ENCODE measurements at regions not wholly inside any gene's neighbourhood (a gene's known extent, or its start where the extent isn't known, plus 50 kb on each side); places are given as distances from the start of the nearest gene placed in this dataset.

DNA sequence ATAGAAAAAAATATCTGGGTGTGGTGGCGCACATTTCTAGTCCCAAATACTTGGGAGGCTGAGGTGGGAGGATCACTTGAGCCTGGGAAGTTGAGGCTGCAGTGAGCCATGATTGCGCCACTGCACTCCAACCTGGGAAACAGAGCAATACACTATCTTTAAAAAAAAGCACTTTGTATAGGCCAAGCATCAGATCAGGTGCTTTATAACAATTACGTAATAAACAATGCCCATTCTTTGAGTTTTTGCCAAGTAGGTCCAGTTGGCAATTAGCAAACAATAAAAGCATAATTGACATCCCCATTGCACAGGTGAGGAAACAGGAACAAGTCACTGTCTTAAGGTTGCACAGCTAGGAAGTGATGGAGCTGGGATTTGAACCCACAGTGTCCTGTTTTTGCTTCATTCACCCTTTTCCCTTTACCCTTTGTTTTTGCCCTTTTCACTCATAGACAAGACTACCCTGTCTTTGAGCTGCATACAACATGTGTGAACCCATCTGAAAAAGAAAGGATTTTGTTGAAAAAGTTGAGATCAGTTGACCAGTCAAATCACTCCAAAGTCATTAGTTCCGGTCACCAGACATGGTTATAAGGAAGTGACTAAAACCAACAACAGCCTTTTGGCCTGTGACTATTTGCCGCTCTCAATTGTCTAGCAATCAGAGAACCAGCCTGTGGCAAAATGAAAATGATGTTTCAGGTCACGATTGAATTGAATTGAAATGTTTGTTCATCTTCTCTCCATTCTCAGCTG, 303.6 kb downstream of the TFAP2C start:
- no peak for DNase-seq

DNA sequence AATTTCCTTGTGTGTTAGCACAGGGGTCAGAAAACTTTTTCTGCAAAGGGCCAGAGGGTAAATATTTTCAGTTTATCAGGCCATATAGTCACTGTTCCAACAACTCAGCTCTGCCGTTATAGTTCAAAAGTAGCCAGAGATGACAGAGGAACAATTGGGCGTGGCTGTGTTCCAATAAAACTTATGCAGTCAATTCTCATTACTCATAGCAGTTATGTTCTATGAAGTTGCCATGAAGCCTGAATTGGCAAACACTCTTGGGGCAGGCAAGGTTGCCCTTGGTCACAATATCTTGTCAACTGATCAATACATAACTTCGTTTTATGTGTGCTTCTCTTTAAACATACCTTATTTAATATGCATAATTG, 304.2 kb downstream of the TFAP2C start:
- DNase-seq: no peak

DNA sequence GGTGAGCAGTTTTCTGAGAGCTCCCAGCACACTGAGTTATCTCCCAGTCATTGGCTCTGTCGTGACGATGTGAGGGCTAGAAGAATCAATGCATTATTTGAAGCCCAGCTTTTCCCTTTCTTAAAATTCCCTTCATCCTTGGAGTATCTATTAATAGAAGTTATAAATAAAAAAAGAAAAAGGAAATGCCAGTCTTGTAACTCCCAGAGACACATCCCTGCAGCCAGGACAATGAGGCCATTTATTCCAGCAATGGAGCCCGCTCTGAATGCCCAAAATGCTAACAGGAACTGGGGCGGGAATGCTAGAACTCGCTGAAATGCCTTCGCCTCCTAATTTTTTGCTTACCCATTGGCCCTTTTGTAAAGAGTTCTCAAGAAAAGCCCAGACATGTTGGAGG, 305.8 kb downstream of the TFAP2C start:
- no peak for DNase-seq

DNA sequence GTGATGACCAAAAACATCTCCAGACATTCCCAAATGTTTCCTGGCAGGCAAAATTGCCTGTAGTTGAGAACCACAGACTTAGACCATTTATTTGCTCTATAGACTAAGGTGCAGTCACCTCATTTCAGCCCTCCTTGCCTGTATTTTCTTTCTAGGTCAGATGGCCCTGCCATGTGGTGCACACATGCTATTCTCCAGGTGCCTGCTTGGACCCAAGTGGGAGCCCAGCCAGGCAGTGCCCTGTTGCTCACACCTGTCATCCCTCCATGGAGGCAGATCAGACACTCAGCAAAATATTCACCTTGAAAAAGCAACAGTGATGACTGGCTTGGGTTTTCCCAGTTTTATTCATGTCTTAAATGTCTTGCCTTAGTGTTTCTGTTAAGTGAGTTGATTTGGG, 311.4 kb downstream of the TFAP2C start:
- no peak for DNase-seq

DNA sequence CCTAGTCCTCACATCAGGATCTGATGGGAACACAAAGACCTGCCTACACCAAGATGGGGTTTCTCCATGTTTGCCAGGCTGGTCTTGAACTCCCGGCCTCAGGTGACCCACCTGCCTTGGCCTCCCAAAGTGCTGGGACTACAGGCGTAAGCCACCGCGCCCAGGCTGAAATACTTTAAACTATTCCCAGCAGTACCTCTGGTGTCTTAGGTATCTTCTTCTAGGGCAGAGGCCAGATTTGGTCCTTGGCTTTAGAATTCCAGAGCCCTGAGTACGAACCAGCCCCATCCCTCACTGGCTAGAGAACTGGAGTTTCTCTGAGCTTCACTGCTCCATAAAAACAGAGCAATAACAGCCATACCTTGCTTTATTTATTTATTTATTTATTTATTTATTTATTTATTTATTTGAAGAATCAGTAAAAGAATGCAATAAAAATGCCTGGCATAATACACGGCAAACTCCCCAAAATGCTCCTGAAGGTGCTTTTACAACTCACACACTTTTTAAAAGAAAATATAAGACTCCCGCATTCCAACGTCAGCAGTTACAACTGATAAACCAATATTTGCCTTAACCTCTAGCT, 312.1 kb downstream of the TFAP2C start:
- no peak for DNase-seq

DNA sequence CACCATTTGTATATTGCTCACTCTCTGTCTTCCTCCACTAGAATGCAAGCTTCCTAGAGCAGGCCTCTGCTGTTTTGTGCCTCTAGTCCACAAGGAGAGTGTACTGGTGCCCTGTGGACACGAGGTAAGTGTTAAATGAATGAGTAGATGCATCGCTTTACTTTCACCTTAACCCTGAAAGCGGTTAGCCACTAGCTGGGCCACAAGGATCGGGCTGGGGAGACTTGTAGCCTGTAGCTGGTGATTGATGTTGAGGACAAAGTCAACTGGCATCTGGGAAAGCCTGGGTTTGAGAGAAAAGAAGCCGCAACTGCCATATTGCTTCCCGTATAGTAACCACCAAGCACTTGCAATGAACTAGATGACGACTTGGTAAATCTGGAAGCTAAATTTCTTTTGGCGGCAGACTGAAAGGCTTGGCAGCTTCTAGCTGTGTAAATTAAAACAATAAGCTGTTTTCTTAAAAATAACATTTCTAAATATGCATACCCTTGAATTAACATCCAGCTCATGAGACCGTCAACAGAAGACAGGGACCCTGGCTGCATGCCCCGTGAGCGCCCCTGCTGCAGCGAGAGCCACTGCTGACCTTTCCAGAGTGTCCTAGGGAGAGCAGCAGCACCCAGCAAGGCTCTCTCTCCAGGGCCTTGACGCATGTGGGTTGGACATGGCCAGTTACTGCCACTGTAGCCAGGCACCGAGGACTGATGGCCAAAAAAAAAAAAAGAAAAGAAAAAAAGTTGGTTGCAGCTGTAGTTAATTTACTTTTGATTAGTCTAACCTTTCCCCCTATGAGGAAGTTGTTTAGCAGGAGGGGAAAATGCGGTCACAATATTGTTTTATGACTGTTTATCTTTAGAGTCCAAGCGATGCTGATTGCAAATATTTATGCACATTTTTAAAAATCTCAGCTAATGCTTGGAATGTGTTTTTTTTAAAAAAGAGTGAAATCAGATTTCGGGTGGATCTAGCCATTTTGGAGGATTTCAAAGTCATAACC, 315.1 kb downstream of the TFAP2C start:
- DNase-seq: no peak

DNA sequence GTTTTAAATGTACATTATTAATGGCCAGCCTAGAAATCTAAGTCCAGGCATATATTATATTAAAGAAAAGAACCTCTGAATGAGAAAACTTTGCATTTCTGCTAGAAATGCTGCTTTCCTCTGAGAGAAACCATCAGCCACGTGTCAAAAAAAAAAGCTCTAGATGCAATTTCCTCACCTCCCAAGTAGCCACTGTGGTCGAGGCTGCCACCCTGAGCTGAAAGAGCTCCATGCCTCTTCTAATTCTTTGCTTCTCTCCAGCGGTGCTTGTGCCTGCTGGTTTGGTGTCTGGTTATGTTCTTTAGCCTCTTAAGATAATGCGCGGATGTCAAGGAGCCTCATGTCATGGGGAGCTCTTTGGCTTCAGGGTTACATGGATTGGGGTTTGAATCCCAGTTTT, 316.0 kb downstream of the TFAP2C start:
- DNase-seq: no peak

DNA sequence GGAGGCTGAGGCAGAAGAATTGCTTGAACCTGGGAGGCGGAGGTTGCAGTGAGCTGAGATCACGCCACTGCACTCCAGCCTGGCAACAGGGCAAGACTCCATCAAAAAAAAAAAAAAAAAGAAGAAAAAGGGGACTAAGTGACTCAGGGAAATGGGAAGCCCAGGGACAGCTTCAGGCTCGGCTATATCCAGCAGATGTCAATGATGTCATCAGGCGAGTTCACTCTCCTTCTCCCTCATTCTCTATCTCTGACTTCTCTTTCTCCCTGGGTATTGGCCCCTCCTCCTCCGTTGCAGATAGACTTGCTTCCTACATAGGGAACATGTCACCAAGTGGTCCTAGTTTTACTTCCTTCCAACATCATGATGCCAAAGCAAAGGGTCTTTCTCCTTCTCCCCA, 316.8 kb downstream of the TFAP2C start:
- DNase-seq: no peak

DNA sequence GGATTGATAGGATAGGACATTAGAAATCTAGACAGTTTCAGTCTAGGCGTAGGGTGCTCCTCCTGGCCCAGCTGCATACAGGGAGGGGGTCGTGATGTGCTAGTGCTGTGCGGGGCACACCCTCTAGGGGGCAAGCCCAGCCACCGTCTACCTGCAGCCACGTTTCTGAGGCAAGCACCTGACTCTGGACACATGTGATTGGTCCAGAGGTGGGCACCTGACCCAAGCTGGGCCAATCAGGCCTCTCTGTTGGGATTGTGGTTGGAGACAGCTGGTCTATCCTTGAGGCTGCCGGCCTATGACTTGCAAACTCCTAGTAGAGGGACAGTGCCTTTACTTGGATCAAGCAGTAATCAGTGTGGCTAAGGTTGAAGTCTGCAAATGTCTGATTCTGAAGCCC, 317.1 kb downstream of the BMP7 start:
- no peak for DNase-seq

DNA sequence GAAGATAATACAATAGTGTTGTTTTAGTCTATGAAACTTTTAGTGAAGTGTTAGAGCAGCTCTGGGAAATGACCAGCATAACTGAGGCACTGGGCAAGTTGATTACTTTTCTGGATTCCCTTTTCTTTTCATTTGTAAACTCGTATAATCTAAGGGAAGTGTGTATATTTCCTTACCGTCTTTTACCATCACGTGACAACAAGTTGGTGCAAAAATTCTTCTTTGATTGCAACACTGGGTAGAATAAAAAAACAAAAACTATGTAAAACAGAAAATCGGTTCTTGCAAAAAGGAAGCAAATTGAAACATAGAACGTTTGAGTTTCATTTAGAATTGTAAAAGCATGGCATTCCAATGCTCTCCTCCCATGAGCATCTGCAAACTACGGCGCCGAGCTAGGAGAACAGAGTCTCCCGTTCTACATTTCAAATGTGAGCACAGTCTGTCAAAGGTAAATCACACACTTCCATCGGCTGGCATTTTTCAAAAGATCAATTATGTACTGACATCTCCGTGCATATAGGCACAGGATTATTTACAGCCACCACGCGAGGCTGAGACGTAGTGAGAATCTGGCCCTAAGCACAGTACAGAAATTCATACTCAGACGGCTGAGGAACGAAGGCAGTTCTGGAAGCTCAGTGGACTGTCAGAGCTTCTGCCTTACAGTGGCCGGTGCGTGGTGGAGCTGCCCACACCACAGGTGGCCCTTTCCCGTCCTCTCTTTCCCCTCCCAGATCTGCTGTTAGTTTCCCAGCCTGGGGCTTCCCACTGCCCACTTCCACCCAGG, 314.0 kb downstream of the BMP7 start:
- no peak for DNase-seq

DNA sequence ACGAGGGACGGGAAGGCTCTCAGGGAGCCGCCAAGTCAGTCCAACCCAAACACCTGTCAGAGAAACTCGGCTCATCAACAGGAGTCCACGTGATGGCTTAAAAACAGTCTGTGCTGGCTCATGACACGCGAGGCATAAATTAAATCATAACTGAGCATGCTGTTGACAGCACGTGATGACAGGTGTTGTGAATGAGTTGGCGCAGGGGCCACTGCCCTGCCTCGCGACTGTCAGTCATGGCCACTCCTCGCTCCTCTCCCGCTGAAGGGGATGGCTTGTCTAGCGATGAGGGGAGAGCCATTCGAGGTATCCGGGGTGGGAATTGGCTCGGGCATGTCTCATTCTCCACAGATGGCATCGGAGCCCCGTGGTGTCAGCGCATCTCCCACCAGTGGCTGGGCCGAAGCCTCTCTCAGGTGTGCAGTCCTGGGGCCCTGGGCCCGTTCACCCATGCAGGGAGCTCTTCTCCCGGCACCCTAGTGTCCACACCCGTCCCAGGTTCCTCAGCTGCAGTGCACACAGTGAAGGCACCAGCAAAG, 313.3 kb downstream of the BMP7 start:
- no peak for DNase-seq

DNA sequence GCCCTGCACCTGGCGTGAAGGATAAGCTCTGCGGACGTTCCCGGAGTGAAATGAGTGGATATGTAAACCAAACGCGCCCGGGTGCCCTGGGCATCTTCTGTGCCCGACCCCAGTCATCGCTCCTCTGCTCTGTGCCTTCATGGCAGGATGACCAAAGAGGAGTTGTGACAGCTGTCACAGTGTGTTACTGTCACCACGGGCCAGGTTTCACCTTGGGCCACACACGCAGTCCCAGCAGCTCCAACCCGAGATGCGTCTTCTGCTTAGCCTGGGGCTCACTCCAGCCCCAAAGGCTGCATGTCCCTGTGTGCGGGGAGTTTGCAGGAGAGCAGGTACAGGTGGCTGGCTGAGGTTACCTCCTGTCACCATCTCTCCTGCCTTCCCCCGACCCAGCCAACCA, 311.6 kb downstream of the BMP7 start:
- DNase-seq: no peak

DNA sequence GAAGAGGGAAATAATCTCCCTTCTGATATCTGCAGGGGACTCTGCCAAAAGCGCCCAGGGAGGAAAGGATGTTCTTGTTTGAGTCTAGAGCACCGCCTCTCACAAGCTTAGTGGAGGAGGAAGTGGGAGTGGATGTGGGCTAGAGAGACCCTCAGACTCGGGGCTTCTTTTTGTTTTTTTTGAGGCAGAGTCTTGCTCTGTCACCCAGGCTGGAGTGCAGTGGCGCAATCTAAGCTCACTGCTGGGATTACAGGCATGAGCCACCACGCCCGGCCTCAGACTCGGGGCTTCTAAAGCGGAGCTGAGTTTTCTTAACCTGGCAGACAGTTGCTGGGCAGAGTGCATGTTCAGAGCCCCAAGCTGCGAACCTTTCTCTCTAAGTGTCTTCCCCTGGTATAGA, 310.8 kb downstream of the BMP7 start:
- no peak for DNase-seq

DNA sequence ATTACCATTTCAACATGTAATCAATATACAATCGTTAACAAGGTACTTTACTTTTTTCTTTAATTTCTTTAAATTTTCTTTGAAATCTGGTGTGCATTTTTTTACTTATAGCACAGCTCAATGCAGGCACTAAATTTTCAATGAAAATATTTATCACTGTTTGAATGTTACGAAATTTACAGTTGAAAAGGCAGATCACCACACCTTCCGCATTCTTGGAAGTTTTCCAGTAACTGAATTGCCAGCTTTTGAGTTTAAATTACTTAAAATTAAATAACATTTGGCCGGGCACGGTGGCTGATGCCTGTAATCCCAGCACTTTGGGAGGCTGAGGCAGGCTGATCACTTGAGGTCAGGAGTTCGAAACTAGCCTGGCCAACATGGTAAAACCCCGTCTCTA, 309.9 kb downstream of the BMP7 start:
- no peak for DNase-seq

DNA sequence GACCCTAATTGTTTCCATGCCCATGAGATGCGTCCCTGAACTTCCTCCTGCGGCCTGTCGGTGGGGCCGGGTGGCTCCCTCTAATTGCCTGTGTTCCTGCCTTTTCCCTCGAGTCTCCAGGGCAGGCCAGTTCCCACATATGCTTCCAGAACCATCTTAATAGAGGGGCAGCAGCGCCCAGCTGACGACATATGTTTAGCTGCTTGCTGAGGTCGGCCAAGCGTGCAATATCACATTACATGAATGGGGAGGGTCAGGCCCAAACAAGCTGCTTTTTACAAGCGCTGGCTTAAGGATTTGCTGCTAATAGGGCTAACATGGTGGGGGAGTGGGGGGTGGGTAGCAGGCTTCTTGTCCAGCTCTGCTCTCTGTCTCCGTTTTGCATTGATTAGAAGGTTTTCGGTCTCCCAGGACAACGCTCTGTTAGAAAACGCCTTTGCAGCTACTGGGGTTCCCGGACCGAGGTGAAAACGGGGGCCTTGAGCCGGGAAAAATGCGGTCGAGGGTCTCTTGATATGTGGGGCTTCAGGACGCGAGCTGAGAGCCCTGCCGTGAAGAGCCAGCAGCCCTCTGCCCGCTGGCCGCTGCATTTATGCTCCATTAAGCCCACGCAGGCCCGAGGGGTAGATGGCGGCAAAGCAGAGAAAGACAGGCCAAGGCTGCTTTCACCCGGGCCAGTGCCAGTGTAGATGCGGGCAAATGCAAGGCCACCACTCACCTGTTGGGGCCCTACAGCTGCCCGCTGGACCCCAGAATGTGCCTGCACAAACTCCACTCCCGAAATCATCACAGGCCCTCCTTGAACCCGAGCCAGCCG, 308.5 kb downstream of the BMP7 start:
- no peak for DNase-seq

DNA sequence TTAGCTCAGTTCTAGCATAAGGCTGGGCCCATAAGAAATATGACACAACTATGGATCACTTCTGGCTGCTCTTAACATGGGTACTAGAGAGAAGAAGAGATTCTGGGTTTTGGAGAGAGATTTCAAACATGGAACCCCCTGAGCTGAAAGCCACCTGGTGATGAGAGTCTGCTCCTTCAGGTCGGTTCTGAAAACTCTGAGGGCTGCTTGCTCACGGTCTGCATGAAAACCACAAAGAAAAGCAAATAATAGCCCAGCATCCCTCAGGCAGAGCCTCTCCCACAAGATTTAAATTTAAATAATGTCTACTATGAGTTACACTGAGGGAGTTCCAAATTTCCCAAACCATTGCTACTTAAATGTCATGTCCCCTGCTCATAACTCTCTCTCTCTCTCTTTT, 301.5 kb downstream of the BMP7 start:
- no peak for DNase-seq

DNA sequence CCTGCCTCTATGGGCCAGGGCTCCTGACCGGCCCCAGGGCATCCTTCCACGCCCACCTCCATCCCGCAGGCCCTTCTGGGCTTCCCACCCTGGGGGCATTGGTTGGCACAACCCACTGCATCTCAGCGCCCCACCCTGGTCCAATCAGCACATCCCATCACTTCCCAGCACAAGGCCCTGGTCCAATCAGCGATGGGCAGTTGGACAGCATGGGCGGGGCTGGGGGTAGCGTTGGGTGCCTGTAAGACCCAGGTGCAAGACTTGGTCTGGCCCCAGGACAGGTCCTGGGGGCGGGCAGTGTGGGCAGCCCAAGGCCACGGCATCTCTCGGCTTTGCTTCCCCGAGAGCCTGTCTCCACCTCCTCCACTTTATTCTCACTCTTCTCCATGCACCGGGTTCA, 298.5 kb downstream of the BMP7 start:
- DNase-seq: no peak

DNA sequence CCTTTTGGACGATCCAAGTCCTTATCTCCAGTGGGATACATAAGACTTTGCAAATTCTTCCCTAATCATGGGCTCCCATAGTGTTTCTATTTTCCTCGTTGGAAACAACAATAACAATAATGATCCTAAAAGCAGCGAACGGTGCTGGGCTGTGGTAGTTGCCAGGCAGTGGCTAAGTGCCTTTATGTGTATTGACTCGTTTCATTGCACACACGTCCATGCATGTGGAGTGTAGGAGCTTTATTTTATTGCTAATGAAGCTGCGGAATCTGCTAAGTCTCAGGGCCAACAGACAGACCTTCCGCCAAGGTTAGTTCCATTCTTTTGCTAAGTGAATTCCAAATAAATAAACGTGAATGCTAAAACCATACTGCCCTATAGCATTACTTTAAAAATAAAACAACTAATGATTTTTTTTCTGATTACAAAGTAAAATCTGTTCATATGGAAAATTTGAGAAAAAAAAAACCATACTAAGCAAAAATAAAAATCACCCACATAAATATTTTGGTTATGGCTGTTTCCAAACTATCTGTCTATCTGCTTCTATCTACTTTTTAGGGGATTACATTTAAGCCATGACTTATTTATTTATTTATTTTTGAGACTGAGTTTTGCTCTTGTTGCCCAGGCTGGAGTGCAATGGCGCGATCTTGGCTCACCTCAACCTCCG, 297.9 kb downstream of the BMP7 start:
- DNase-seq: no peak

DNA sequence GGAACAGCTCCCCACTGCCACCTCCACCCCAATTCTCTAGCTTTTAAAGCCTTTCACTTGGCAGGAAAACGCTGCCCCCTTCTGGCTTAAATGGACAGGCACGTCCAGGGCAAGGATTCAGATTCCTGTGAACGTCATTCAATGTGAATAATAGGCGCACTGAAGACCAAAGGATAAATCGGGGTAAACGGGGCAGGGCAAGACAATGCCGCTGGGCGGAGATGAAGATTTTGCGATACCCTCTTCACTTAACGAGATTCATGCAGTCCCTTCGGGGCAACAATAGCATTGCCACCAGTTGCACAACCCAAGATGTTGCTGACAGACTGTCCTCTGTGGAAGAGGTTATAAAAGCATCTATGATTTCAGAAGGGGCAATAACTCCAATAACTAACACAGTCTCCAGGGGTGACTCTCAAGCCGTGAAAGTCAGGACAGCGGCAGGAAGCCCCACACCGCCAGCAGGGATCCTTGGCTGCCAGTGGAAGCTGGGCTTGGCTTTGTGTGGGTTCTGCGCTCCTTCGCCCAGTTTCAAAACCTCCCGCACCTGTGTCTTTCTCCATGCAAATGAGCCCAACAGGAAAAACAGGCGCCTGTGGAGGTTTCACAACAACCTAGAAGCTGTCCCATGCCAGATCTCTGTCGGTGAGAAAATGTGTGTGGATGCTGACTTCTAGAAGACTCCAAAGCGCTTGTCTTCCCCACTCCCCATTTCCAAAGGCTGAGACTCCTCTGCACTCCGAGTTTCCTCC, 291.8 kb downstream of the BMP7 start:
- DNase-seq: no peak

DNA sequence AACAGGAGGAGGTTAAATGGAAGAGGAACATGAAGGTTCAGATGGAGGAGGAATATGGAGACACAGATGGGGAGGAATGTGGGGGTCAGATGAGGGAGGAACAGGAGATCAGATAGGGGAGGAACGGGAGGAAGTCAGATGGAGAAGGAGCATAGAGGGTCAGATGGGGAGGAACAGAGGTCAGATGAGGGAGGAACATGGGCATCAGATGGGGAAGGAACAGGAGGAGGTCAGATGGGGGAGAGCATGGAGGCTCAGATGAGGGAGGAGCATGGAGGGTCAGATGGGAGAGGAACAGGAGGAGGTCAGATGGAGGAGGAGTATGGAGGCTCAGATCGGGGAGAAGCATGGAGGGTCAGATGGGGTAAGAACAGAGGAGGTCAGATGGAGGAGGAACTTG, 290.6 kb downstream of the BMP7 start:
- DNase-seq: no peak

DNA sequence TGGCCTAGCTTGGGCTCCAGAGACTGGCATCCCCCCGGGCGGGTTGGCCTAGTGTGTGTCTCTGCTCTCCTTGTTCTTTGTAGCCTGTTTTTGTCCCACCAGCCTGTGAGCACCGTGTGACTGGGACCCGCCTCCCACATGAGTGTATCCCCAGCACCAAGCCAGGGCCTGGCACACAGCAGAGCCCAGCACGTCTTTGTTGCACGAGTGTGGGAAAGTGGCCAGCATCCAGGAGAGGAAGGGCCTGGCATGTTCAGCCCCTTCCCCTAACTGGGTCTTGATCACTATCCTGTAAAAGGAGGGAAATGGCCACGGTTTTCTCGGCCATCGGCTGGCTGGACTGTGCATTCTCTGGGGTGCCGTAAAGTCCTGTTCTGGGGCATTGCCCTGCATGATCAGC, 290.1 kb downstream of the BMP7 start:
- no peak for DNase-seq

Data from CD4-positive, alpha-beta T cell treated with Interleukin-10 for 1 hour (primary cell).